WTC11 (cell line): ENCODE measurements at regions not wholly inside any gene's neighbourhood (a gene's known extent, or its start where the extent isn't known, plus 50 kb on each side); places are given as distances from the start of the nearest gene placed in this dataset.
"Not testable (repeated sequence)": the region's sequence is repeated elsewhere in the genome, so short reads cannot be mapped to it uniquely, and the experiment has no call there.

ENCODE experiments used
- ATAC-seq: fragments of 200-7000 bp; cut with Tn5 transposase; 2 replicates; pipeline ENCODE4 v1.10.0; 2021; ENCODE audit warnings: mild to moderate bottlenecking, moderate library complexity
- CTCF ChIA-PET: fragments of 300-600 bp; sonication (Branson Sonifier 250); formaldehyde crosslinking; loops from one replicate; lab custom pipeline; 2021; ENCODE audit warnings: antibody characterized with exemption; lab: Charles Lee
- POLR2A ChIA-PET: fragments of 350-600 bp; sonication (Branson Sonifier 250); formaldehyde crosslinking; loops from one replicate; lab custom pipeline; 2021; ENCODE audit warnings: antibody characterized with exemption; lab: Charles Lee
- DNase-seq: peaks from one replicate; pipeline ENCODE4 v3.0.0; 2021; ENCODE audit warnings: low spot score
- H3K27ac Mint-ChIP-seq: 2 replicates; pipeline ENCODE4 v1.8.0; 2021; ENCODE audit warnings: mixed read lengths
- H3K27me3 Mint-ChIP-seq: 2 replicates; pipeline ENCODE4 v1.8.0; 2021; ENCODE audit warnings: low read depth, mild to moderate bottlenecking, moderate library complexity, mixed read lengths
- H3K36me3 Mint-ChIP-seq: 2 replicates; pipeline ENCODE4 v1.8.0; 2021; ENCODE audit warnings: mixed read lengths
- H3K4me1 Mint-ChIP-seq: 2 replicates; pipeline ENCODE4 v1.8.0; 2022; ENCODE audit warnings: mixed read lengths
- H3K4me3 Mint-ChIP-seq: 2 replicates; pipeline ENCODE4 v1.8.0; 2021; ENCODE audit warnings: mild to moderate bottlenecking, moderate library complexity, mixed read lengths
- H3K9me3 Mint-ChIP-seq: 2 replicates; pipeline ENCODE4 v1.8.0; 2021; ENCODE audit warnings: mixed read lengths
- ATF3 ChIP-seq: sonication (generic); formaldehyde crosslinking; conservative IDR thresholded peaks from 2 replicates; pipeline ENCODE4 v1.8.1; 2022; ENCODE audit warnings: mild to moderate bottlenecking, missing genetic modification reagents
- ELF4 ChIP-seq: sonication (generic); formaldehyde crosslinking; IDR thresholded peaks from 2 replicates; pipeline ENCODE4 v1.8.1; 2022; ENCODE audit warnings: low read depth, mild to moderate bottlenecking, moderate library complexity, missing genetic modification reagents
- FOXP1 ChIP-seq: sonication (generic); formaldehyde crosslinking; IDR thresholded peaks from 2 replicates; pipeline ENCODE4 v1.8.0; 2022; ENCODE audit warnings: missing genetic modification reagents, mild to moderate bottlenecking, moderate library complexity, borderline replicate concordance
- GTF2I ChIP-seq: fragments of 250-450 bp; sonication (Bioruptor Pico); conservative IDR thresholded peaks from 2 replicates; pipeline ENCODE4 v1.4.0; 2021; ENCODE audit warnings: mild to moderate bottlenecking
- MLX ChIP-seq: sonication (generic); formaldehyde crosslinking; IDR thresholded peaks from 2 replicates; pipeline ENCODE4 v1.8.1; 2023; ENCODE audit warnings: mild to moderate bottlenecking, missing genetic modification reagents, moderate library complexity
- MYBL2 ChIP-seq: sonication (generic); formaldehyde crosslinking; IDR thresholded peaks from 2 replicates; pipeline ENCODE4 v1.8.1; 2023; ENCODE audit warnings: mild to moderate bottlenecking, moderate library complexity, missing genetic modification reagents
- NR3C1 ChIP-seq: sonication (generic); formaldehyde crosslinking; conservative IDR thresholded peaks from 2 replicates; pipeline ENCODE4 v1.8.1; 2023; ENCODE audit warnings: low read depth, mild to moderate bottlenecking, missing genetic modification reagents
- SOX15 ChIP-seq: fragments of 250-450 bp; sonication (Bioruptor Pico); IDR thresholded peaks from 2 replicates; pipeline ENCODE4 v1.9.0; 2021; ENCODE audit warnings: mild to moderate bottlenecking
- TEAD1 ChIP-seq: sonication (generic); formaldehyde crosslinking; IDR thresholded peaks from 2 replicates; pipeline ENCODE4 v1.8.0; 2022; ENCODE audit warnings: mild to moderate bottlenecking, missing genetic modification reagents
- TEAD4 ChIP-seq: sonication (generic); formaldehyde crosslinking; IDR thresholded peaks from 2 replicates; pipeline ENCODE4 v1.8.0; 2022; ENCODE audit warnings: mild to moderate bottlenecking, missing genetic modification reagents
- USF2 ChIP-seq: sonication (generic); formaldehyde crosslinking; IDR thresholded peaks from 2 replicates; pipeline ENCODE4 v1.8.1; 2023; ENCODE audit warnings: mild to moderate bottlenecking, missing genetic modification reagents, moderate library complexity
- TF ChIP-seq, protein P1 (sequence below): sonication (generic); formaldehyde crosslinking; IDR thresholded peaks from 2 replicates; pipeline ENCODE4 v1.8.0; 2023; ENCODE audit warnings: missing genetic modification reagents, mild to moderate bottlenecking, borderline replicate concordance
- TF ChIP-seq, protein P2 (sequence below): sonication (generic); formaldehyde crosslinking; IDR thresholded peaks from 2 replicates; pipeline ENCODE4 v1.8.1; 2023; ENCODE audit warnings: mild to moderate bottlenecking, missing genetic modification reagents, borderline replicate concordance
- TF ChIP-seq, protein P3 (sequence below): fragments of 250-450 bp; sonication (Bioruptor Pico); IDR thresholded peaks from 2 replicates; pipeline ENCODE4 v1.9.0; 2021; ENCODE audit warnings: mild to moderate bottlenecking

GRCh38 chr6:113719545-113719944 is 137.6 kb upstream of the MARCKS start (continued):
- no peak for TF ChIP-seq USF2 (CRISPR knock-in tag)

- no peaks in the 10 kb centered on the region for H3K27me3 Mint-ChIP-seq
- ChIA-PET POLR2A (no interaction called here), CTCF (no interaction called here)
- DNase-seq, result no peak
- no peak overlapping the region for H3K27ac Mint-ChIP-seq
- no peaks in the 10 kb centered on the region; the same call in 1 of the 2 replicates for H3K9me3 Mint-ChIP-seq
- H3K4me1 Mint-ChIP-seq, result no peaks in the 10 kb centered on the region
- no peak overlapping the region for H3K4me3 Mint-ChIP-seq
- no peaks in the 10 kb centered on the region for H3K36me3 Mint-ChIP-seq
- no peak for TF ChIP-seq SOX15
- TF ChIP-seq GTF2I (CRISPR knock-in tag), result no peak
- no peak for TF ChIP-seq NR3C1 (CRISPR knock-in tag)
- no peak for TF ChIP-seq USF2 (CRISPR knock-in tag)
- TF ChIP-seq, protein P1, sequence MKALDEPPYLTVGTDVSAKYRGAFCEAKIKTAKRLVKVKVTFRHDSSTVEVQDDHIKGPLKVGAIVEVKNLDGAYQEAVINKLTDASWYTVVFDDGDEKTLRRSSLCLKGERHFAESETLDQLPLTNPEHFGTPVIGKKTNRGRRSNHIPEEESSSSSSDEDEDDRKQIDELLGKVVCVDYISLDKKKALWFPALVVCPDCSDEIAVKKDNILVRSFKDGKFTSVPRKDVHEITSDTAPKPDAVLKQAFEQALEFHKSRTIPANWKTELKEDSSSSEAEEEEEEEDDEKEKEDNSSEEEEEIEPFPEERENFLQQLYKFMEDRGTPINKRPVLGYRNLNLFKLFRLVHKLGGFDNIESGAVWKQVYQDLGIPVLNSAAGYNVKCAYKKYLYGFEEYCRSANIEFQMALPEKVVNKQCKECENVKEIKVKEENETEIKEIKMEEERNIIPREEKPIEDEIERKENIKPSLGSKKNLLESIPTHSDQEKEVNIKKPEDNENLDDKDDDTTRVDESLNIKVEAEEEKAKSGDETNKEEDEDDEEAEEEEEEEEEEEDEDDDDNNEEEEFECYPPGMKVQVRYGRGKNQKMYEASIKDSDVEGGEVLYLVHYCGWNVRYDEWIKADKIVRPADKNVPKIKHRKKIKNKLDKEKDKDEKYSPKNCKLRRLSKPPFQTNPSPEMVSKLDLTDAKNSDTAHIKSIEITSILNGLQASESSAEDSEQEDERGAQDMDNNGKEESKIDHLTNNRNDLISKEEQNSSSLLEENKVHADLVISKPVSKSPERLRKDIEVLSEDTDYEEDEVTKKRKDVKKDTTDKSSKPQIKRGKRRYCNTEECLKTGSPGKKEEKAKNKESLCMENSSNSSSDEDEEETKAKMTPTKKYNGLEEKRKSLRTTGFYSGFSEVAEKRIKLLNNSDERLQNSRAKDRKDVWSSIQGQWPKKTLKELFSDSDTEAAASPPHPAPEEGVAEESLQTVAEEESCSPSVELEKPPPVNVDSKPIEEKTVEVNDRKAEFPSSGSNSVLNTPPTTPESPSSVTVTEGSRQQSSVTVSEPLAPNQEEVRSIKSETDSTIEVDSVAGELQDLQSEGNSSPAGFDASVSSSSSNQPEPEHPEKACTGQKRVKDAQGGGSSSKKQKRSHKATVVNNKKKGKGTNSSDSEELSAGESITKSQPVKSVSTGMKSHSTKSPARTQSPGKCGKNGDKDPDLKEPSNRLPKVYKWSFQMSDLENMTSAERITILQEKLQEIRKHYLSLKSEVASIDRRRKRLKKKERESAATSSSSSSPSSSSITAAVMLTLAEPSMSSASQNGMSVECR (CRISPR knock-in tag), result no peak
- ATAC-seq, result no peak
These were observed 134.0 kb upstream of the MARCKS start for GRCh38 chr6:113723182-113723581.

DNA sequence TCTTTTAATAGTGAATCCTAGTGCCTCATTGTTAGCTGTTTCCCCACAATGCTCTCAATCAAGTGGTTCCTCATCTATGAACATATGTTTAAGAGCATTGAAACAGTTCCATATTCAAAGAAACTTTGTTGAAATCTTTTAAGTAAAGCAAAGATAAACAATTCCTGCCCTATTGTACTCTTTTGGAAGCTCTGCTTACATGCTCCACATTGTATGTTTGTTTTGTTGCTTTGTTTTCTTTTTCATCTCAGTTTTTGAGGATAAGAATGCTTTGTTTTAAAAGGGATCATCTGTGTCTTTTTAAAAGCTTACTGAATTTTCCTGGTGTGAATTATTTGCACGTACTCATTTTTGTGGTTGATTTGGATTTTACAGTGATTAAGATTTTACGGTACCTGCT is 132.2 kb upstream of the MARCKS start:
- H3K4me3 Mint-ChIP-seq, DNase-seq, H3K27ac Mint-ChIP-seq, H3K4me1 Mint-ChIP-seq, ATAC-seq, H3K9me3 Mint-ChIP-seq, POLR2A ChIA-PET, H3K27me3 Mint-ChIP-seq, H3K36me3 Mint-ChIP-seq, CTCF ChIA-PET: not testable (repeated sequence)

DNA sequence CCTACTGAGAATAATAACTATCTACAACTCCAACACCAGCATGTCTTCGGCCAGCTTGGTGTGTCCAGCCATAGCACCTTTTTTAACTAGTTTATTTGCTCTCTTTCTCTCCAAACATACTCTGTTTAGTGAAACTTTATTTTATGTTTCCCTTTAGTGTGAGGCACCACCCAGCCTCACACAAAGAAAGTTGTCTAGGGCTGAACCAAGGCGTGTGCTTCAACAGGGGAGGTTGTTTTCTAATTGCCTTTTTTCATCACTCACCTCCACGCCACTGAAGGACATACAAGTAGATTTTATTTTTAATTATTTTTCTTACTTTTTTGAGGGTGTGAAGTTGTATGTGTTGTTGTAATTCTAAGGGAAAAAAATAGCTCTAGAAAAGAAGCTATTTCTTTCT is 125.6 kb upstream of the MARCKS start:
- H3K4me1 Mint-ChIP-seq, result no peaks in the 10 kb centered on the region
- H3K9me3 Mint-ChIP-seq, result no peaks in the 10 kb centered on the region; the same call in 1 of the 2 replicates
- CTCF ChIA-PET, result interaction anchor here (0.6 kb wide), 1 partner anchor 350 kb away, joined by 3 read pairs; no protein-coding TSS in a partner anchor
- no peak for DNase-seq
- POLR2A ChIA-PET, result interaction anchor here (0.6 kb wide), 1 partner anchor 1106 kb away, joined by 3 read pairs; no protein-coding TSS in a partner anchor
- ATAC-seq, result no peak
- no peak overlapping the region for H3K4me3 Mint-ChIP-seq
- no peaks in the 10 kb centered on the region for H3K36me3 Mint-ChIP-seq
- no peaks in the 10 kb centered on the region for H3K27me3 Mint-ChIP-seq
- H3K27ac Mint-ChIP-seq, result no peak overlapping the region
- TF ChIP-seq MLX (CRISPR knock-in tag), result no peak
- TF ChIP-seq SOX15, result no peak
- no peak for TF ChIP-seq MYBL2 (CRISPR knock-in tag)
- TF ChIP-seq TEAD4, result no peak
- TF ChIP-seq ELF4 (CRISPR knock-in tag), result no peak
- no peak for TF ChIP-seq FOXP1 (CRISPR knock-in tag)
- TF ChIP-seq, protein P2, sequence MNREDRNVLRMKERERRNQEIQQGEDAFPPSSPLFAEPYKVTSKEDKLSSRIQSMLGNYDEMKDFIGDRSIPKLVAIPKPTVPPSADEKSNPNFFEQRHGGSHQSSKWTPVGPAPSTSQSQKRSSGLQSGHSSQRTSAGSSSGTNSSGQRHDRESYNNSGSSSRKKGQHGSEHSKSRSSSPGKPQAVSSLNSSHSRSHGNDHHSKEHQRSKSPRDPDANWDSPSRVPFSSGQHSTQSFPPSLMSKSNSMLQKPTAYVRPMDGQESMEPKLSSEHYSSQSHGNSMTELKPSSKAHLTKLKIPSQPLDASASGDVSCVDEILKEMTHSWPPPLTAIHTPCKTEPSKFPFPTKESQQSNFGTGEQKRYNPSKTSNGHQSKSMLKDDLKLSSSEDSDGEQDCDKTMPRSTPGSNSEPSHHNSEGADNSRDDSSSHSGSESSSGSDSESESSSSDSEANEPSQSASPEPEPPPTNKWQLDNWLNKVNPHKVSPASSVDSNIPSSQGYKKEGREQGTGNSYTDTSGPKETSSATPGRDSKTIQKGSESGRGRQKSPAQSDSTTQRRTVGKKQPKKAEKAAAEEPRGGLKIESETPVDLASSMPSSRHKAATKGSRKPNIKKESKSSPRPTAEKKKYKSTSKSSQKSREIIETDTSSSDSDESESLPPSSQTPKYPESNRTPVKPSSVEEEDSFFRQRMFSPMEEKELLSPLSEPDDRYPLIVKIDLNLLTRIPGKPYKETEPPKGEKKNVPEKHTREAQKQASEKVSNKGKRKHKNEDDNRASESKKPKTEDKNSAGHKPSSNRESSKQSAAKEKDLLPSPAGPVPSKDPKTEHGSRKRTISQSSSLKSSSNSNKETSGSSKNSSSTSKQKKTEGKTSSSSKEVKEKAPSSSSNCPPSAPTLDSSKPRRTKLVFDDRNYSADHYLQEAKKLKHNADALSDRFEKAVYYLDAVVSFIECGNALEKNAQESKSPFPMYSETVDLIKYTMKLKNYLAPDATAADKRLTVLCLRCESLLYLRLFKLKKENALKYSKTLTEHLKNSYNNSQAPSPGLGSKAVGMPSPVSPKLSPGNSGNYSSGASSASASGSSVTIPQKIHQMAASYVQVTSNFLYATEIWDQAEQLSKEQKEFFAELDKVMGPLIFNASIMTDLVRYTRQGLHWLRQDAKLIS (CRISPR knock-in tag), result no peak
- TF ChIP-seq, protein P3, sequence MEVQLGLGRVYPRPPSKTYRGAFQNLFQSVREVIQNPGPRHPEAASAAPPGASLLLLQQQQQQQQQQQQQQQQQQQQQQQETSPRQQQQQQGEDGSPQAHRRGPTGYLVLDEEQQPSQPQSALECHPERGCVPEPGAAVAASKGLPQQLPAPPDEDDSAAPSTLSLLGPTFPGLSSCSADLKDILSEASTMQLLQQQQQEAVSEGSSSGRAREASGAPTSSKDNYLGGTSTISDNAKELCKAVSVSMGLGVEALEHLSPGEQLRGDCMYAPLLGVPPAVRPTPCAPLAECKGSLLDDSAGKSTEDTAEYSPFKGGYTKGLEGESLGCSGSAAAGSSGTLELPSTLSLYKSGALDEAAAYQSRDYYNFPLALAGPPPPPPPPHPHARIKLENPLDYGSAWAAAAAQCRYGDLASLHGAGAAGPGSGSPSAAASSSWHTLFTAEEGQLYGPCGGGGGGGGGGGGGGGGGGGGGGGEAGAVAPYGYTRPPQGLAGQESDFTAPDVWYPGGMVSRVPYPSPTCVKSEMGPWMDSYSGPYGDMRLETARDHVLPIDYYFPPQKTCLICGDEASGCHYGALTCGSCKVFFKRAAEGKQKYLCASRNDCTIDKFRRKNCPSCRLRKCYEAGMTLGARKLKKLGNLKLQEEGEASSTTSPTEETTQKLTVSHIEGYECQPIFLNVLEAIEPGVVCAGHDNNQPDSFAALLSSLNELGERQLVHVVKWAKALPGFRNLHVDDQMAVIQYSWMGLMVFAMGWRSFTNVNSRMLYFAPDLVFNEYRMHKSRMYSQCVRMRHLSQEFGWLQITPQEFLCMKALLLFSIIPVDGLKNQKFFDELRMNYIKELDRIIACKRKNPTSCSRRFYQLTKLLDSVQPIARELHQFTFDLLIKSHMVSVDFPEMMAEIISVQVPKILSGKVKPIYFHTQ, result no peak
- TF ChIP-seq TEAD1 (CRISPR knock-in tag), result no peak
- no peak for TF ChIP-seq ATF3 (CRISPR knock-in tag)
